ENCODE measurements at regions not wholly inside any gene's neighbourhood (a gene's known extent, or its start where the extent isn't known, plus 50 kb on each side); places are given as distances from the start of the nearest gene placed in this dataset.

DNA sequence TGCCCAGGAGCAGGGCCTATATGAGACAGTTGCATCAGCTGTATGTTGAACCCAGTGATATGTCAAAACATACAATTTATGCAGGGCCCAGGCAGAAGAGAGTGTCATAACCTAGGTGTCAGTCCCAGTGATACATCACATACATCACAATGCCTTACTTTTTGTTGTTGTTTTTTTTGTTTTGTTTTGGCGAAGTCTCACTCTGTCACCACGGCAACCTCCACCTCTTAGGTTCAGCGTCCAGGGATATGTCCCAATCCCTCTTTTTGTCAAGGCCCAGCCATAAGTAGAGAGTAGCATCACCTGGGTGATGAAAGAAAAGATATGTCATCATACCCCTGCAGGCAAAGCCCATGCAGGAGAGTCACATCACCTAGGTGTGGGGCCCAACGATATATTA is 56.8 kb upstream of the ZNF730 start:
- no peak for TF ChIP-seq CTCF (IDR thresholded peaks at IDR 0.05)
- TF ChIP-seq POLR2AphosphoS5 (IDR thresholded peaks at IDR 0.05) = no peak
